M059J (cell line): ENCODE measurements at regions not wholly inside any gene's neighbourhood (a gene's known extent, or its start where the extent isn't known, plus 50 kb on each side); places are given as distances from the start of the nearest gene placed in this dataset.
A peak's percentile ranks its signal among the peaks of the same experiment; 100 is the strongest.

Experiments
- DNase-seq: peaks from one replicate; pipeline ENCODE4 v3.0.0-alpha.2; 2012; ENCODE audit warnings: low read depth

DNA sequence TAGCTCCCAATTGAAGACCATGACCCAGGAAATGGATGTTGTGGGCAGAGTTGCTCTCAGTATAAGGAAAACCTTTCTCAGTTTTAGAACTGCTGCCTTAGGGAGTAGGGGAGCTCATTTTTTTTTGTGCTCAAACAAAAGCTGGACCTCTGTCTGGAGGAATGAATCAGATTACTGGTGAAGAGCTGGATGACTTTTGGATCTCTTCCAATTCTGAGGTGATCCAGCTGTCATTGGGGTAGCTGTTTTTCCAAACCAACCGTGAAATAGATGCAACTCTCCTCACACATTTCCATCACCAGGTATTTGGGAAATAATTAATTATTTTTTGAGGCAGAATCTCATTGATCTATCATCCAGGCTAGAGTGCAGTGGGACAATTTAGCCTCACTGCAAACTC, 251.3 kb upstream of the PLET1 start:
- no peak for DNase-seq

DNA sequence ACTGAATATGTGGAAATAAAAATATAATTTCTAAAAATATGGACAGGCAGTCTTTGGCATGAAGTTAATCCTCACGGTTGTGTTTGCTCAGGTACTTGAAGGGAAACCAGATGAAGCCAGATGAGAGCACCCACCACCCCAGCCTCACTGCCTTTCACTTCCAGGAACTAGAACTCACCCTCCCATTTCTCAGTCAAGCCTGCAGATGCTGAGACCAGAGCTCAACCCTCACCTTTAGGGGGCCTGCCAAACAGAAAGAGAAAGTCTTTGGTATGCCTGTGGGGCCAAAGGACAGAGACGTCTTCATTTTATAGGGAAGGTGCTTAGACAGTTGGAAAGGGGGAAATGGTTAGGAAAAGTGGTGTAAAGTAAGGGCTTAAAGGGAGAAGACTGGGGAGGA, 252.8 kb upstream of the PLET1 start:
- DNase-seq: no peak

DNA sequence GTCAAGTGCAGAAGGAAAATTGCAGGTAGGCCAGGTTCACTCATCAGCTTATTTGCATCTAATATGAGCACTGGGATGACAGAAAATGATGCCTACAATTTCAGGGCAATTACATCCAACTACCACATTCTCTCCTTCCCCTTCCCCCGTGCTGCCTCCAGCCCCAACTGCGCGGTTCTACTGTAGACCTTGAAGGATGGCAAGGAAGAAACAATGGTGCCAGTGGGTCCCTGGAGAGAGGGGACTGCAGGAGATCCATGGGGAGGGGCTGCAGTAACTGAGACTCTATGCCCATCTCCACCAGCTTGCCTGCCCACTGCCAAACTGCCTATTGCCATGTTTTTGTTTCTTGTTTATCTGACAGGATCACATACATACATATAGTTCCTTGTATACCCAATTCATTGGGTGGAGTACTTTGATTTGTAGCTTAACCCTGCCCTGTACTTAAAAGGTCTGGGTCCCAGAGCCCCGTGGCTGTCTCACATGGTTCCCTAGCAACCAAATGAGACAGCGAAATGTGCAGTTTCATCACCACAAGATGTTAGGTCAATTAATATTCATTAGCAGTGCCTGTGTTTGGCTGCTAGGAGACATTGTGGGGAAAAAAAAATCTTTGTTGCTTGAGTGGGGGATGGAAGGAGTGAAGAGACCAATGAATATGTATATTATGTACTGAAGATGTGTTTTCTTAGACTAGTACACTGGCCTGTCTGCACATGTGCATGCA, 253.5 kb upstream of the PLET1 start:
- no peak for DNase-seq

DNA sequence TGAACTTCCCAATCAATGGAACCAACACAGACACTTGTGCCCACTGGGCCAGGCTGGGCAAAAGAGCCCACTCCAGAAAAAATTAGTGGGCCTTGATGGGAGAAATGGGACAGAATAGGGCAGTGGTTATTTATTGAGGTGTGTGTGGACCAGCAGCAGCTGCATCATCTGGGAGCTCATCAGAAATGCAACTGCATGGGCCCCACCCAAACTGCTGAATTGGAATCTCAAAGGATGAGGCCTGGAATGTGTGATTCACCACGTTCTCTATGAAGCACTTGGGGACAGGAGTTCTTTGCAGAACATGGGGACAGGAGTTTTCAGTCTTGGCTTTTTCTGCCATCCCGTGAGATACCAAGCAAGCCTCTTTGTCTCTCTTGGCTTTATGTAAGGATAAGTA, 255.6 kb upstream of the PLET1 start:
- no peak for DNase-seq

DNA sequence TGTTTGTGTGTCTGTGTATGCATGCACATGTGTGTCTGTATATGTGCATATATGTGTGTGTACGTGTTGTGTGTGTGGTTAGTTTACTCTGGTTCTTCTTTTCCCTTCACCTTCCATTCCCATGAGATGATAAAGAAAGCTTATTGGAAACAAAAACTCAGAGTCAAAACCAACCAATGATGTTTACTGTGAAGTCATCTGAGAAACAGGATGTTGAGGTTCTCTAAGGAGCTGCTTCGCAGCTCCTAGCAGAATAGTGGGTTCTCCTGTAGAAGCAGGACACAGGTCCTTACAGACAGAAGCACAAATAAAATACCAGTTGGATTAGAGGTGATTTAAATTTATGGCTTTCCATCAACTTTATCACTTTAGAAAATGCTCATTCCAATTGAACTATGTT, 256.1 kb upstream of the PLET1 start:
- no peak for DNase-seq

DNA sequence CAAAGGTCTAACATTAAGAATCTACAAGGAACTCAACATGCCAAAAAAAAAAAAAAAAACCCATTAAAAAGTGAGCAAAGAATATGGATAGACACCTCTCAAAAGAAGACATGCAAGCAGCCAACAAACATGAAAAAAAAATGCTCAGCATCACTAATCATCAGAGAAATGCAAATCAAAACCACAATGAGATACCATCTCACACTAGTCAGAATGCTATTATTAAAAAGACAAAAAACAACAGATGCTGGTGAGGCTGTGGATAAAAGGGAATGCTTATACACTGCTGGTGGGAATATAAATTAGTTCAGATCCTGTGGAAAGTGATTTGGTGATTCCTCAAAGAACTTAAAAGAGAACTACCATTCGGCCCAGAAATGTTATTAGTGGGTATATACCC, 257.7 kb upstream of the PLET1 start:
- peak; percentile 51 for DNase-seq

DNA sequence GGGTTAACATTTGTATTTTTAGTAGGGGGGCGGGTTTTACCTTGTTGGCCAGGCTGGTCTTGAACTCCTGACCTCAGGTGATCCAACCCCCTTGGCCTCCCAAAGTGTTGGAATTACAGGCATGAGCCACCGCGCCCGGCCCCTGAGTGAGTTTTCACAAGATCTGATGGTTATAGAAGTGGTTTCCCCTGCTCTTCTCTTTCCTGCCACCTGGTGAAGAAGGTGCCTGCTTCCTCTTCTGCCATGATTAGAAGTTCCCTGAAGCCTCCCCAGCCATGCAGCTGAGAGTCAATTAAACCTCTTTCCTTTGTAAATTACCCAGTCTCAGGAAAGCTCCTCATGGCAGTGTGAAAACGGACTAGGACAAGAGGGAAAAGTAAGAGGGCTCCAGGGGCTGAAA, 259.1 kb upstream of the PLET1 start:
- no peak for DNase-seq

DNA sequence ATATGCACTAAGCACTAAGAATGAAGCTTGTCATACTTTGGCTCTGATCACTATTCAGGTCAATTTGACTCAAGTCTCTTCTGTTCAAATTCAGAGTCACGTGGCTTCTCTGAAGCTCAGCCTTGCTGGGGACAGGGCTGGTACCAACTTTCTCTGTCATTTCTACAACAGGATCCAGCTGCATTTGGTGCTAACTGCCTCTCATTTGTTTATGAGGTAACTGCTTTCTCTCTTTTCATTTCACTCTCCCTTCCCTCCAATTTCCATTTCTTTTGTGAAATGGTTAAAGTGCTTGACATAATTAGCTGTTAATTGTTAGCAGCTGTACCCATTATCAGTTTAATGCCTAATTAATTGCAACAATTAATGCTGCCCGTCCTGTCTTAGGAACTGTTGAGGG, 259.7 kb upstream of the PLET1 start:
- no peak for DNase-seq

DNA sequence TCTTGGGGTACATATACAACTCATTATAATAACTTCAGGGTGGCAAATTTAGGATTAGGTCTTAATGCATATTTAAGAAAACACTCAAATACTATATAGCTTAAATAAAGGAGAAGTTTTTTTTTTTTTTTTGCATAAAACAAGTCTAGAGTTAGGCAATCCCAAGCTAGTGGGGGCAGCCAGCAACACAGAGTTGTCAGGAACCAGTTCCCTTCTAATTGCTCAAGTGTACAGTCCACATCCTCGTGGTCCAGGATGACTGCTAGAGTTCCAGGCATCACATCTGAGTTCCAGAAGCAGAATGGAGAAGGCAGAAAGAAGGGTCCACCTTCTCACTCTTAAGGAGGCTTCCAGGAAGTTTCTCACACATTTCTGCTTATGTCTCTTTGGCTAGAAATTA, 261.9 kb upstream of the PLET1 start:
- no peak for DNase-seq

DNA sequence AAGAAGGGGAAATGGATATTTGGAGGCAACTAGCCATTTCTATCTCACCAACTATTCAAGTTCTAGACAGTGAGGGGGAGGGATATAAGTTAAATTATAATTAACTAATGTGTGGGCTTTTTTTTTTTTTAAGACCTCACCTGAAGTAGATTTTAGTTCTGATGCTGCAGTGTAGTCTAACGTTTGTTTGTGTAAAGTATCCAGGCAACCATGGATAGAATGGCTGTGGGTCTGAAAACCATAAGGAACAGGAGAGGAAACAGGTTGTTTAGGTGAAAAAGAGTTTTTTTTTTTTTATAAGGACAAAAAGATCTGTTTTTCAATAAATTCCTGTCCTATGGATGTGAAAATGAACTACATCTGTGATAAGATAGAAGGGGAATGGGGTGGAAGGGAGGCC, 262.4 kb upstream of the PLET1 start:
- no peak for DNase-seq

DNA sequence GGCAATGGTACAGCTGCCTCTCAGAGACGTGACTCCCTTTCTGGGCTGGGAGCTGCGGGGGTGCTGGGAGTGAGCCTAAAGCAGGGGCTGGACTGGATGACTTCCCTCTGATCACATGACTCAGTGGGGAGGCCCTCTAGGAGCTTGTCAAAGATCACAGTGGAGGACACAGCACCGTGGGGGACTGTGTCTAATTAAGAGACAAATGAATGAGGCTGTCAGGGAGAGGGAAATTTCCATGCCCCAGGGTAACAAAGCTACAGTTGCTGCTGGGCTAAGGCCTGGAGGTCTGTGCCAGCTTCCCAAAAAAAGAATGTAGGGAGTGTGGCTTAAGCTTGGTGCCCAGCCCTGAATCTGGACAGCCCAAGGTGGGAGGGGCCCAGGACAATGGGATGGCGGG, 262.8 kb upstream of the PLET1 start:
- peak; percentile 95 for DNase-seq

DNA sequence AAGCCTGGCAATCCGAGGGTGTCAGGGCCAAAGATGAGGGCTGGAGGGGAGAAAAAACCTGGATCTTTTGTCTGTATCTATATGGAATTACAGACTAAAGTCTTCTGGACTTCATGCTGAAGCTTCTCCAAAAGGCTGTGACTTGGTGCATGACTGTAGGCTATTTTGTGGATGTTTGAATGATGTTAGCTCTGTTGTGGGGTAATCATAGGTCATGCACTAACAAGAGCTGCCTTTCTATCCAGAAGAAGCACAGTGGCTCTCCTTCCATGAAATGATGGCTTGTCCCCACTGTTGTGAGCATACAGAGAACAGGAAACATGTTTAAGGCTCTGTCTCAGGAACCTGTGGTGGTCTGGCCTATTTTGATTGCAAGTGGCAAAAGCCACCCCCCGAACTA, 263.3 kb upstream of the PLET1 start:
- DNase-seq: no peak

DNA sequence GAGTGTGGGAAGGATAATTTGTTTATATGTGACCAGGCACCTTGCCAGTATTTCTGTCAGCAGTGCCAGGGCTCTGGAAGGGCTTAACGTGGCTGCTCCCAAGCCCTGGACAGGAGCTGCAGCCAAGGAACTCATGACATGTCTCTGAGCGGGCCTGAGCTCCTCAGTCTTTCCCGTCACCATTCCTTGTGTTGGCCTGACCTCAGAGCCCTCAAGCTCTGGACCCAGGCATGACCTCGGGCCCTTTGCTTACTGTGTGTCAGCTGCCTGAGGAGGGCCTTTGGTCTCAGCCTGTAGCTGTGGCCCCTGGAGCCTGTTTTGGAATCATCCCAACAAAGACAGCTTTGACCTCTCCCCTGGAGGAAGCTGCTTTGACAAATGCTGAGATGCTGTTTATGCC, 264.1 kb upstream of the PLET1 start:
- DNase-seq: peak; percentile 69

DNA sequence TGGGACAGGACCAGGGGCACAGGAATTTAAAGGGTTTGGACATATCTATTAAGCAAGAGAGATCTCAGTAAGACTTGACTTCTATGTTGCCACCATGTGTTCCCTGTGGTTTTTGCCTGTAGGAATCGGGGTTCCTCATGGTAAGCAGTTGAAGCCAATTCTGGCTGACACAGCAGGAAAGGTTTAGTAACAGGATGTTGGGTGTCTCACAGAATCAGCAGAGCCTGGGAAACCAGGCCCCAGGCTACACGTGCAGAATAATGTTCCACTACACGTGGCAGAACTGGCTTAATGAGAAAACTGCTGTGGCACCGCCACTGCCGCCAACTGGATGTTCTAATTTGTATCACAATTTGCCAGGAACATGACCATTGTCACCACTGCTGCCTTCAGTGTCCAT, 264.6 kb upstream of the PLET1 start:
- peak; percentile 89 for DNase-seq

DNA sequence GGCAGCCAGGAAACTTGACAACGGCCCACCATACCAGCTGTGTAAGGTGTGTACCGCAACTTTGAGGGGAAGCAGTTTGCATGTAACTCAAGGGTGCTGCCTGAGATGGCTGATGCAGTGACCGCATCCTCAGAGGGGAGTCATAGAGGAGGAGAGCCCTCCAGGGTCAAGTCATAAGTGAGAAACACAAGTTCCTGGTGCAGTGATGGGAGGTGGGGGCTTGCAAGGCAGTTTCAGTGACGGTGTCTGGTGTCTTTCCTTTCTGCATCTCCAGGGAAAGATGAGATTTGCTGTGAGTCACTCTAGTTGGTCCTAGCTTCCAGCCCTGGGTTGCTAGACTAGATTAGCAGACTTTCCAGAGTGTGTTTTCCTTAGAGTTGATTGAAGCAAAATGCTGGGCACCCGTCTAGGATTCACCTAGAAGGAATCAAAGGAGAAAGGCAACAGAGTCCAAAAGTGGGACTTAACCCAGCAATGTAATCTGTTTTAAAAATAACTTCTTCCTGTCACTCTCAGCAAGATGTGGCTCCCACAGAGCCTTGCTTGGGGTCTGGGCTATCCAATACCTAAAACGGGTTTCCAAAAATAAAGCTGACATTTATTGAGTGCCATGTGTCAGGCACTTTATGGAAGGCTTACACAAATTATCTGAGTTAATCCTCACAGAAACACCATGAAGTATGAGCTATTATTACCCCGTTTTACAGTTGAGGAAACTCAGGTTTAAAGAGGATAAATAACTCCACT, 265.4 kb upstream of the PLET1 start:
- DNase-seq: peak; percentile 54

DNA sequence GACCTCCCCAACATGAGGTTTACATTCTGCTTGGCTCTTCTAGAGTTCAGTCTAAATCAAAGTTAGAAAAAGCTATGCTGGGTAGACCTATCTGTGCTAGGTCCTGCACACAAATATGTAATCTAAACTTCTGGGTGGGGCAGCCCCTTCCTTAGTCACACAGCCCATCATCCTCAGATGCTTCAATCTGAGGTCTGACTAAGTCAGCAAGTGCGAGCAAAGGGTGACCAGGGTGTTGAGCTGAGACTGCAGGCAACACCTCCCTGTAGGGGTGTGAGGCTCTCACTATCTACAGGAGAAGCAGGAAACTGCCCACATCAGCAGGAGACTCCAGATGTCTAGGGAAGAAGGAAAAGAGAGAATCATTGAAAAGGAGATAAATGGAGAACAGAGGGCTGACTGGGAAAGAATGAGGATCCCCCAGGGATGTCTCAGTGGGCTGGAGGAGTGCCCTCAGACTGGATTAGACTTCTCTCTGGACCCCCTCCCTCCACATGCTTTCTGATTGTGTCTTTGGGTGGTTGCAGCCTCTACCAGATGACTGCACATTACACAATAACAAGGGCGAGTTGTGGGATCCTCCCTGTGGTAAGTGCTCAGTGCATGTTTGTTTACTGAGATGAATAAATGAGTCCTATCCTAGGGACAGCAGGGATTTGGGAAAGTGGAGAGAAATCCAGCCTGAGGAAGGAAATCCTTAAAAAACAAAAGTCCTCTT, 266.2 kb upstream of the PLET1 start:
- peak; percentile 40 for DNase-seq

DNA sequence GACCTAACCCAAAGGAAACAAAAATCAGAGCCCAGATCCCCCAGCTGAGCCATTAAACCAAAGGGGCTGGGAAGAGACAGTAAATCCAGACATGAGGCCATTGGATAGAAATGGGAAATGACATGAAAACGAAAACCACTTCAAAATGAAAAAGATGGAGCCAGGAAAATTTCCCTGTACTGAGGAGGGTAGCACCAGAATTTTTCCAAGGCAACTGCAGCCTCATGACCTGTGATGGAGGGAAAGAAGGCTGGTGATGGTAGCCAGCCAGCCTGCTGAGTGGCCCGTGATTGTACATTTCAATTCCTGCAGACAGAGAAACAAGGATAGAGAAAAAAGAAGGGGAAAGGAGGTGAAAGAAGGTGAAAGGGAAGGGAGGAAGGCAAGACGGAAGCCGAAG, 268.4 kb upstream of the PLET1 start:
- no peak for DNase-seq

DNA sequence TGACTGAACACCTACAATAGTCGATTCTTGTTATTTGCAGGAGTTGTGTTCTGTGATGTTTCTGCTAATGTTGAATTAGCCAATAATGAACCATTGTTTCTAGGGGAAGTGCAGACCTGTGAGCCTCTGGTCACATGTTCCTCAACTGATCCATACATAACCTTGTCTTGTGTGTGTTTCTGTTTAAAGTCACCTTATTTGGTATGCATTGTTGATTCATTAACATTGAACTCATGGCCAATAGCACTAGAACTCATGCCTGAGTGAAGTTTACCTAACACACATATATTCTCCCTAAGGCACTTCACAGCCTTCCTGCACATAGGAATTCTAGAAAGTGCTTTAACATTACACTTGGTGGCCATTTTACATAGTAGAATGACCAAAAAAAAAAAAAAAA, 271.8 kb upstream of the PLET1 start:
- DNase-seq: no peak

DNA sequence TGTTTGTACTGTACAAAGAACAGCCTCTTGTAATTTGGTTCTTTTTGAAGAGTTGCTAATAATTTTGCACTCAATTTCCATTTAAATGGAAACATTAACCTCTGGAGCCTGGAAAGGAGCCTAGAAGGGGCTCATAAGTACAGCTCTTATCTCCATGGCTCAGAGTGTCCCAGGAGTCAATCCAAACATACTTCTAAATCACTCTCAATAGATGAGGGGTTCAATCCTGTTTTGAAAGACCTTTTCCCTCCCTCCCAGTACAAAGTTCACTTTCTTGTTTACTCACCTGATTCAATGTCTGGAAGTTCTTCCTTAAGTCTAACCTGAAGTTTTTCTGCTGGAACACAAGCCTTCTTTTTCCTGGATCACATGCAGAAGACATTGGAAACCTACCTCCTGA, 273.0 kb upstream of the PLET1 start:
- DNase-seq: no peak

DNA sequence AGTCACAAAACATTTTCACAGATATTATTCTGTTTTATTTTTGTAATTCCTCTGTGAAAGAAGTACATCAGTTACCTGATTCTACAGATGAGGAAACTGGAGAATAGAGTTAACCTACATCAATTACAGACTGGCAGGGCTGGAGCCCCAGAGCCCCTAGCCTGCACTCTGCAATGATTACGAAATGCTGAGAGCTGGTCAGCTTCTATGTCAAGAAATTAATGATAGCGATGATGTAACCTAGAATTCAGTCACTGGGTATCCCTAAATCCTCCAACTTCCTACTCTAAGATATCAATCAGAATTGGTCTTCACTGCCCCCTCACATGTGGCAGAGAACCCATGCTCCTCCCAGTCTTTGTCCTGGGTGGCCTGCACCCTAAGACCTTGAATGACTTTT, 273.5 kb upstream of the PLET1 start:
- no peak for DNase-seq

DNA sequence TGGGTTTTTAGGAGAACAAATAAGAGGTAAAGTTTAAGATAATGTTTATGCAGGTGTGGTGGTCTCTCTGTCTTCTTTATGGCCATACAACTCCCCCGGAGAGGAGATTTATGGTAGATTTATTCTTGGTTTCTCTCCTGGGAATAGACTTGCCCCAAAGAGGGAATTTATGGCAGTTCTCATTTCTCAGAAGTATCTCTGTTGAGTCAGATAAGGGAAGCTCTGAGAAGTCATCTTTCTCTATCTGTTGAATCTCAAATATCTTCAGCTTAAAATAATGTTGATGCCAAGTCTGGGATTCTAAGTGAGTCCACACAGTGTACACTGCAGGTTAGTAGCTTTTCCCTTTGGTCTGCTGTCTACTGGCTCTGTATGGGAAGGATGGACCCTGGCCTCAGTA, 276.4 kb upstream of the PLET1 start:
- no peak for DNase-seq

DNA sequence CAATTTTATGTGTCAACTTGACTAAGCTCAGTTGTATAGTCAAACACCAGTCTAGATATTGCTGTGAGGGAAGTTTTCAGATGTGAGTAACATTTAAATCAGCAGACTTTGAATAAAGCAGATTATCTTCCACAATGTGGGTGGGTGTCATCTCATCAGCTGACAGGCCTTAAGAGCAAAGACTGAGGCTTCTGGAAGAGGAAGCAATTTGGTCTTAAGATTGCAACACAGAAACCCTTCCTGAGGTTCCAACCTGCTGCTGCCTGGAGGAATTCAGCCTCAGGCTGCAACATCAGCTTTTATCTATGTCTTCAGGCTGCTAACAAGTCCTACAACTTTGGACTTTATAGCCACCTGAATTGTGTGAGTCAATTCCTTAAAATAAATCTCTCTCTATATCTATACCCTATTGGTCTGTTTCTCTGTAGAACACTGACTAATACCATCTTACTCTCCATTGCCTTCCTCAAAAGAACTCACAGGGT, 277.2 kb upstream of the PLET1 start:
- peak; percentile 43 for DNase-seq
